A204.1 (cell line): ENCODE measurements at regions not wholly inside any gene's neighbourhood (a gene's known extent, or its start where the extent isn't known, plus 50 kb on each side); places are given as distances from the start of the nearest gene placed in this dataset.
A peak's percentile ranks its signal among the peaks of the same experiment; 100 is the strongest.
"Not testable (repeated sequence)": the region's sequence is repeated elsewhere in the genome, so short reads cannot be mapped to it uniquely, and the experiment has no call there.

ENCODE experiments used
- FAIRE-seq: peaks from 2 replicates; lab custom pipeline; 2012; peaks lifted over from hg19 to GRCh38; lab: Jason Lieb, UNC

DNA sequence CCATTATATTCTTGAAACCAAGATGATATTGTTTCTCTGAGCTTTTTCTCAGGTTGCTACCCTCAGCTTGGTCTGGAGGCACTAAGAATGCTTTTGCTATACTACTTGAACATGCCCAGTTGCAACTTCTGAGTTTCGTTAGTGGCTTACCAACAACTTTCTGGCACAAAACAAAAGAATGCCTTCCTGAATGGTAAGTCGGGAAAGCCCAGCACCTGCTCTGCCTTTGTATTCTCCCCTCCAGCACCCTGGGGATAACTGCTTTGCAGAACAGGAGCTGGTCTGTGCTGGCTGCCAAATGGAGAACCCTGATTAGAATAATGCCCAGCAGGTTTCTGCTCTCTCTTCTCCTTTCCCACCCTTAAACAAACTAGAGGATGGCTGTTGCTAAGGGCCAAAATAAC lies 149.3 kb downstream of the TGFB2 start:
- no peak for FAIRE-seq

DNA sequence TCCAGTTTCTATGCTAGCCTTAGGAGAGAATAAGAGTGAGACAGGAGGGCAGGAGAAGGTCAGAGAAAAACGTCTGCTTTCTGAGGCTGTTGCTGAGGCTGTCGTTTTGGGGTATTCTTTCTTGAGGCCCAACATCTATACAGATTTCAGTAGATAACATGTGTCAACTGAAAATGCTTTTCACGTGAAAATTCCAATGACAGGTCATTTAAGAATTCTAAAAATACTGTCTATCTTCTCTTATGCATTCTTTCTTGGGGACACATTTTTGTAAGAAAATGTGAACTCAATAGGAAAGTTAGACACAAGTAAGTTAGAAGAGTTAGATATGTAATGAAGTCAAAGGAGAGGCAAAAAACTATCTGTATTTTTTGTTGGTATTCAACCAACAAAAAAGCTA lies 150.8 kb downstream of the TGFB2 start:
- no peak for FAIRE-seq

DNA sequence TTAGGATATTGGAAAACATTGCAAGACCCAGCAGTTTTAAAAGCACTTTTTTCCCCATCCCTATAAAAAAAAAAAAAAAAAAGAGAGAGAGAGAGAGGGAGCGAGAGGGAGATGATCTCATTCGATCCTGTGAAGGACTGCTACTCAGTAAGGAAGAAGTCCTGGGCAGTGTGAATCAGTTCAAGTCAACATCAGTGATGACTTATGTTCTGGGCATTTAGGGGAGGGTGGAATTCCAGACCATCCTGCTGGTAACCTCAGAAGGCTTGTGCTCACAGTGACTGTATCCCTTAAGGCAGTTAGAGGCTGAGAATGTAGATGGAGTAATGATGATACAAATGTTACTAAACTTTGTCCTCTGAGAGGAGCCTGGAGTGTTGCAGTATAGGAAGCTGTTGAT lies 151.4 kb downstream of the TGFB2 start:
- FAIRE-seq: no peak

DNA sequence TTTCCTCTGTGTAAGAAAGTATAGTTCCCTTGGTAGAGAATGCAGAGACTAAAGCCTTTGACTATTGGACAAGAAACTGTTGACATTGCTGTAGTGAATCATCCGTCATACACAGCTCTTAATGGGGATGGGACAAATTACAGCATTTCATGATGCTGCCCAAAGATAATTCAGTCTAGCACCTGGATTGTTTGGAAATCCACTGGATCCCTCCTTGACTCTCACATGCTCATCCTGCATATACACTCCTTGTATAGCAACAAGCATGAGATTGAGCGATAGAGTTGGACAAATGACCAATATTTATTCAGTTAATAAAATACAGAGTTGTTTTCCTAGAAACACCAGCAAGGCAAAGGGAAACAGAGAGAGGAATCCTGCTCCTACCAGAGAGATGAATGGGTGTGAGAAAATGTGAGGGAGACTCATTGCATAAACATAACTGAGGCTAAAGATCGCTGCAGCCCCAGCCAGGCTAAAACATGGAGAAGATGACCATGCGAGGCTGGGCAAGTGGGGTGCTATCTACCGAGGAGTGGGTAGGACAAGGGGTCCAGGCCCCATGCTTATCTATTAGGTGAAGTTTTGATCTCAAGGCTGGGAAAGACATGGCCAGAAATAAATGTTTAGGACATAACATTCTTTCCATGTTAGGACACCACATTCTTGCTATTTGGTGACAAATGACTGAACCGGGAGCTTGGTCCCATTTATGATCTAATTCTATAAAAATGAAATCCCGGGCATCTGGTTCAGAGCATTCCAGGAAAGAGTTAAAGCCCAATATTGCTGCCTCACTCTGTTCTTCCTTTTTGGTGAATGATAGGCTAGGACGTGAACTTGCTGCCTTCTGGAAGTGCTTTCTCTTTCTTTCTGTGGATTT lies 153.2 kb downstream of the TGFB2 start:
- no peak for FAIRE-seq

DNA sequence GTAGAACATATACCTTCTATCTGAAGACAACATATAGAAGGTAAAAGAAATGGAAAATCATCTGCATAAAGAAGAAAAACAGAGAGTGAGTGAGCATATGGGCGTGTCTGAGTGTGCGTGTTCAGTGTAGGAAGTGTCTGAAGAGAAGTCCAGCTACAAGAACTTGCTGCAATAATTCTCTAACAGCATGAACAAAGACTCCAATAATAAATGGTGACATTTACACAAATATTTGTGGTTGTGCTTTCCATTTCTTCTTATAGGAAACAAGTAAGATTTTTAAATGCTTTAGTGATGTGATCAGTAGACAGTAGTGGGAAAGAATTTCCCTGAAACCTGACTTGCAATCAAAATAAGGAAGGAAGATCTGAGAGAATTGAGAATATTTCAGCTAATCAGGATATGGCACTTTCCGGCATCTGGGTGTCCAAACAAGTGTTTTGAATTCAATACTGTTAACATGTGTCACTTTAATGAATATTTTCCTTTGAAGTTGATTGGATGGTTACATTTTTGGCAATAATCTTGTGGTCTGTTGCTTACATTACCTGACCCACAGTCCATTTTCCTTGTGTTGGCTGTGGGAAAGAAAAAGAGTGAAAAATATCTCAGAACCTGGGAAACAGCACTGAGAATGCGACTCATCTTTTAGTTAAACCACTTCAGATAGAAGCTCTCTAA lies 154.0 kb downstream of the TGFB2 start:
- no peak for FAIRE-seq

DNA sequence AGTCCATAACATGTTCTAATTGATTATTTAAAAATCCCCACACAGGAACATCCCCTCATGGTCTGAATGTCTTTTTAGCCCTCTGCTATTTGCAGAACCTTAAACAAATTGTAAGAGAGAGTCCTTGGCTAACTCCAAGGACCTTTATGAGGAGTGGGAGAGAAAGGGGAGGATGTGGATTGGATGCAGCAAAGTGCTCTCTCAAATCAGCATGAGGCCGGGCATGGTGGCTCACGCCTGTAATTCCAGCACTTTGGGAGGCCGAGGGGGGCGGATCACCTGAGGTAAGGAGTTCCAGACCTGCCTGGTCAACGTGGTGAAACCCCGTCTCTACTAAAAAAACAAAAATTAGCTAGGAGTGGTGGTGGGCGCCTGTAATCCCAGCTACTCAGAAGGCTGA lies 154.8 kb downstream of the TGFB2 start:
- FAIRE-seq: no peak

DNA sequence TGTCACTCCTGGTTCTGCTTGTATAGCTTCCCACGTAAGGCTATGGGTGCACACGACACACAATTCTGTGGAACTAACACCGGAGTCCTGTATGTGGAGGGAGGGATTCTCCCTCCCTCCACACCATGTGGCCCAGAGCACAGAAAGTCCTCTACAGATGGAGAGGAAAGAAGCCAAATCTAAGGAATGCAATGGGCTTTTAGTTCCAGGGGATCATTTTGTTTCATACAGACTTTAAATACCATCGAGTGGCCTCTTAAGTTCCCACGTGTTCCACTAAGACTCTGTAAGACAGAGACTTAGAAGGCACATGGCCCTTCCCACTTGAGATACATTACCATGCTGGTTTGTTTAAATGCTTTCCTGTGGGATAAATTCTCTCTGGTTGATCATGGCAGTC lies 156.0 kb downstream of the TGFB2 start:
- FAIRE-seq: no peak

DNA sequence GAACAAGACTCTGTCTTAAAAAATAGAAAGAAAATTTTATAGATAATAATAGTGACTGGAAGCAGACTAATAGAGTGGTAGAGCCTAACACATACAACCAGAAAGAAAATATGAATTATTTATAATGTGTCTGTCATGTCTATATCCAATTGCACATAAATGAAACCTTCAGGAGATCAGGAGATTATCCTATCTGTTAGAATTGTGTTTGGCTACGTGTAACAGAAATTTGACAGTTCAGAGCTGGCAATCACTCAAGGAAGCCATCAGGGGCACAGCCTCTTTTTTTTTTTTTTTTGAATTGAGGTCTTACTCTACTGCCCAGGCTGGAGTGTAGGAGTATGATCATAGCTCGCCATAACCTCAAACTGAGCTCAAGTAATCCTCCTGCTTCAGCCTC lies 157.2 kb downstream of the TGFB2 start:
- FAIRE-seq: no peak

DNA sequence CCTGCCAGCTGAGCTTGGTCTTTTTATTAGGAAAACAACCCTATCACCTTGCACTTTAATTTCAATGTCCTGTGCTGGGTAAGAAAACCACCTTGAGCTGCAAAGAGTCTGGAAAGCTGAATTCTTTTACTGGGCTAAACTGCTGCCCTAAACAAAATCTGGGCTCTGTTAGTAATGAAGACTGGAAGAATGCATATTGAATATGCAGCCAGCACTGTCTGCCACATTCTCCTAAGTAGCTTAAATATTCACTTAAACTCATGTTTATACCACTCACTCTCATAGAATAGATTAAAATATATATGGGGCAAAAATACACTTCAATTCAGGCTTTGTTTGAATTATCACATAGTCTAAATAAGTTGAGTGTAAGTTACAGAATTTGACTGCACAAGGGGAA lies 158.0 kb downstream of the TGFB2 start:
- no peak for FAIRE-seq

DNA sequence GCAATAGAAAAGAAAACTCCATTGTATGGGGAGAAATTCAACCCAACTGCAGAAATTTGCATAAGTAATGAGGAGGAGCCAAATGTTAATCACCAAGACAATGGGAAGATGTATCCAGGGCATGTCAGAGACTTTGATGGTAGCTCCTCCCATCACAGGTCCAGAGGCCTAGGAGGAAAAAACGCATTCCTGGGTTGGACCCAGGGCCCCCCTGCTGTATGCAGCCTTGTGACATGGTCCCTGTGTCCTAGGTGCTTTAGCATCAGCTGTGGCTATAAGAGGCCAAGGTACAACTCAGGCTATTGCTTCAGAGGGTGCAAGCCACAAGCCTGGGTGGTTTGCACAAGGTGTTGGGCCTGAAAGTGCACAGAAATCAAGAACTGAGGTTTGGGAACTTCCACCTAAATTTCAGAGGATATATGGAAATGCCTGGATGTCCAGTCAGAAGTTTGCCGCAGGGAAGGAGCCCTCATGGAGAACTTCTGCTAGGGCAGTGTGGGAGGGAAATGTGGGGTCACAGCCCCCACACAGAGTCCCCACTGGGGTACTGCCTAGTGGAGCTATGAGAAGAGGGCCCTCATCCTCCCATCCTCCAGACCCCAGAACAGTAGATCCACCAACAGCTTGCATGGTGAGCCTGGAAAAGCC lies 162.3 kb downstream of the TGFB2 start:
- no peak for FAIRE-seq

DNA sequence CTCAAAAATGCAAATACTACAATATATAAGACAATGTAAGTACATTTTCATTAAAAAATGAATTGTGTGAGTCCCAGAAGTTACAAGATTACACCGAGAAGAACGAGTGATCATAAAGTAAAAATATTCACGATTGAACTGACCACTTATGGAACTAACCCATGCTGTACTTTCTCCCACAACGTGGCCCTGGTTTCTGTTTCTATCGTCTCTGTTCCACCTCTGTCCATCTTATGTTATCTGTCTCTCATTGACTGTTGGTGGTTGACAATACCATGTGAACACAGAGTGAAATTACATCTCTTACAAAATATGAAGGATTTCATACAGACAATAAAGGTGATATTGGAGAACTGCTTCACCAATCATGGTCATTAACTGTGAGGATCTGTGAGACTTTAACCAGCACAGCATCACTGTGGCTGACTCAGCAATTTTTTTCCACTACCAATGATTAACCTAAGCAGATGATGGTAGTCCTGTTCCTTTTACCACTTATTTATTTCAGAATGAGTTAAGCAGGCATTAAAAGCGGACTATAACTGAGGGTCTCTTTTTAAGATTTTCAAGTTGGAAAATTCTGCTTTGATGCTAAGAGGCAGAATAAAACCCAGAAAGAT lies 165.1 kb downstream of the TGFB2 start:
- no peak for FAIRE-seq

DNA sequence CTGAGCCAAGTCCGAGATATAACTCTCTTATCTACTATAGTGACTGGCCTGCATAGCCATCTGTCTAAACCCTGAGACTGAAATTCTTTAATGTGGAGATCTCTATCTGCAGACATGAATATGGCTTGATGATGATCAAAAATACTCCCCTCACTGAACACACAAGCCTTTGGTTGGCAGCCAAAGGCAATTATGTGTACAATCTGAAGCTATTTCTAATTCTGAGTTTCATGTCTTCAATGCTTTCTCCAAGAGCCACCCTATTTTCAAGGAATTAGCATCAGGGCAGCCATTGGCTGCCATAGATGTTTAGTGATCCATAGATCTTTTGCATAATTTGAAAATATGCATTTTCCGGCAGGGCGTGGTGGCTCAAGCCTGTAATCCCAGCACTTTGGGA lies 168.2 kb downstream of the TGFB2 start:
- FAIRE-seq: no peak

DNA sequence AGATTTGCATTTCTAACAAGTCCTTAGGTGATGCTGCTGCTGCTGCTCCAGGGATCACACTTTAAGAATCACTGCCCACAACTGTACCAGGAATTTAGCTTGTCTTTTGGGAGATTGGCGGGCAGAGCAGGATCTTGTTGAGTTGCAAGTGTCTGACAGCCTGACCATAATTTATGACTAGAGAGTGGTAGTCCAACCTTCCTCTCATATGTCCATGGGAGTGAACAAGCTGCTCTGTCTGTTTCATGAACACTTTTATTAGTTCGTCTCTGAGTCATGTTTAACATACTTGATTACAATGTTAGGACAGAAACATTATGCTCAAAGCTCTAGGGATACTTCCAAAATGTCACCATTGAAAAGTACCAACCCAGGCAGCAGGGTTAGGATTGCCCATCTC lies 169.6 kb downstream of the TGFB2 start:
- FAIRE-seq: no peak

DNA sequence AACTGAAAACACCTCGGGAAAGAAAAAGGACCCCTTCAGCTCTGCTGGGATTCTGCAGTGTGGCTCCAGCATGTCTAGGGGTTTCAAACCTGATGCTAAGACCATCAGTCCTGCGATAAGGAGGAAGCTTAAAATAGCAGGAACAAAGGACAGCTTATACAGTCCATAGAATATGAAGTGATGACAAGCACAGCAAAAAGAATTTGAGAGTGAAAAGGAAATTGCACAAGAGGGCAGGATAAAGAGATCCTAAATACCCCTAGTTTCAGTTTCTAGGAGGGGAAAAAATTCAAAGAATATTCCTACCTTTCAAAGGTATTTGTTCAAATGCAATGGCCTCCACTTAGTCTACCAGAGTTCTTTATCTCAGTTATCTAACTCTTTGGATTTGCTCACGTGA lies 171.4 kb downstream of the TGFB2 start:
- no peak for FAIRE-seq

DNA sequence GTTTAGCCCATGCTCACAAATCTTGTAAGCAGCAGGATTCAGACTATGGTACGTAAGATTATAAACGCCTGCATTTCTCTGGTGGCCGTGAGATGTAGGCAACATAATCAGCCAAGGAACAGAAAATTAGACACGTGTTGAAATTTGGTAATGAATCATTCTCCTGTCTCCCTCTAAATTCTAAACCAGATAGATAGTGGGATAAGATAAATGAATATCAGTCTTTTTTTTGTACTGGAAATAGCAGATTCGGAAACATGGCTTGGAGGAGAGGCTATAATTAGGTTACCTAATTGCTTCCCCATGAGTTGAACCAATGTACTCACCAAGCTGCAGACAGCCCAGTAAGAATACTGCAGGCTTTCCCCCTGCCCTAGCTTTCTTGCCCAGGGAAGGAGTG lies 172.3 kb downstream of the TGFB2 start:
- no peak for FAIRE-seq

DNA sequence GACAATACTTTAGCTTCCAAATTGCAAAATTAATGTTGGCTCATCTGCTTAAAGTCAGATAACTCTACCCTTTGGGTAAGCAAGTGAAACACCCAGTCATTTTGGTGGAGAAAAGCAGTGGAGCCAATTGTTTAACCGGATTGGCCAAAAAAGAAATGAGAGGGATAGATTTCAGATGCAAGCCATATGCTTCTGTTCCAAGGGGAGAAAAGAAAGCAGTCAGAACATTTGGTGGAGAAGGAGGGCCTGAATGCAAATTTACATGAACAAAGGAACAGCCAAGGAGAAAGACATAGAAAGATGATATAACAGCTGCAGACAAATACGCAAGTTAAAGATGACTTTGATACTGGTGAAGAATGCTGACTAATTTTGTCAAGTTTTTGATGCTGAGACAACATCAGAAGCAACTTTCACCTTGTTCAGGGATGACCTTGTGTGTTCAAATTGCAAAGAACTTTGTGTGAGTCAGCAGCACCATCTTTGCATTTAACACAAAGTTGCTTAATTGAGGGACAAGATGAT lies 173.1 kb downstream of the TGFB2 start:
- no peak for FAIRE-seq

DNA sequence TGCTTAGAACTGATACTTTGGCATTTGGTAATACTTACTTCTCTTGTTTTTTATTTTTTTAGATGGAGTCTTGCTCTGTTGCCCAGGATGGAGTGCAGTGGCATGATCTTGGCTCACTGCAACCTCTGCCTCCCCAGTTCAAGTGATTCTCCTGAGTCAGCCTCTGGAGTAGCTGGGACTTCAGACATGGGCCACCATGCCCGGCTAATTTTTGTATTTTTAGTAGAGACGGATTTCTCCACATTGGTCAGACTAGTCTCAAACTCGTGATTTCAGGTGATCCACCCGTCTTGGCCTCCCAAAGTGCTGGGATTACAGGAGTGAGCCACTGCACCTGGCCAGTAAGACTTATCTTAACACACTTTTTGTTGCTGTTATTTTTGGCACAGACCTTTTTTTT lies 175.5 kb downstream of the TGFB2 start:
- FAIRE-seq: not testable (repeated sequence)

DNA sequence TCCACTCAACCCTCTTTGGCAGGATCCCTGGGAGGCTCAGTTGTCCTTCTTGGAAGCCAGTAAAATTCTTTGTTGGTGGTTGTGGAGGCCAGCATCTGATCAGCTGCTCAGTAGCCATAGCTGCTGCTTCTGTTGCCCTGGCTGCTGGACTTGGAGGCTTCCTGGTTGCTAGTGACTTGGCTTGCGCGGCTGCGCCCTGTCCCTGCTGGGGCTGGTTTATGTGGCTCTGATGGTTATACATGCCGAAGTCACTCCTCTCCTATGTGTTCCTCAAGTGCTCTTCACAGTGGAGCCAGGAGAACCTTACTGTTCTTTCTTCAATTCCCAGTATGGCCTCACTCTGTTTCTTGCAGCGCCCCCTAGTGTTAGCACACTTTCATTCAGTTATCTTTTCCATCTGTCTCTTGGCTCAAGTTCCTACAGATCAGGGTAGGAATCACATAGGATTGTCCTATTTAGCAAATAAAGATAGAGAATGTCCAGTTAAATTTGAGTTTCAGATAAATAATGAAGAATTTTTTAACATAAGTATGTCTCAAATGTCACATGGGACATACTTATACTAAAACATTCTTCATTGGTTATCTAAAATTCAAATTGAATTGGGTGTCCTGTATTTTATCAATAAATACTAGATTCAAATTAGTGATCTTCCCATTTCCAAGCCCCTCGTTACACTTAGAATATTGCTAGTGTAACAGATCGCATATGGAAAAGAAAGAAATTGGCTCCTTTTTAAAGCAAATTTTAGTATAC lies 176.5 kb downstream of the TGFB2 start:
- peak; percentile 21 for FAIRE-seq

DNA sequence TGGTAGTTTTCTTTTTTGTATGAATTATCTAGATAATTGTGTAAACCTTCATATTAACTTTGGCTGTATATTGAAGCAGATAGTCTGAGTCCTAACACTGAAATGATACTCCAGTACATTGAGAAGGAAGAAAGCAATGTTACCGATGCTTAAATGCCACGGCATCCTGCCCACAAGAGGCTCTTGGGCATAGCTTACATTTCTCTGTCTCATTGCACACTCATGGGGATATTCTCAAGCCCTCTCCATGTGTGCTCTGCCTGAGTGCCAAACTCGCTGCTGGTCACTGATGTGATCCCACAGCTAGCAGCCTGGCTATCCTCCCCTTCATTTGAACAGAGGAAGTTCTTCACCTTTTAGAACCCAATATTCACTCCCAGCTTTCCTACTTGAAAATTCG lies 179.4 kb downstream of the TGFB2 start:
- FAIRE-seq: no peak

DNA sequence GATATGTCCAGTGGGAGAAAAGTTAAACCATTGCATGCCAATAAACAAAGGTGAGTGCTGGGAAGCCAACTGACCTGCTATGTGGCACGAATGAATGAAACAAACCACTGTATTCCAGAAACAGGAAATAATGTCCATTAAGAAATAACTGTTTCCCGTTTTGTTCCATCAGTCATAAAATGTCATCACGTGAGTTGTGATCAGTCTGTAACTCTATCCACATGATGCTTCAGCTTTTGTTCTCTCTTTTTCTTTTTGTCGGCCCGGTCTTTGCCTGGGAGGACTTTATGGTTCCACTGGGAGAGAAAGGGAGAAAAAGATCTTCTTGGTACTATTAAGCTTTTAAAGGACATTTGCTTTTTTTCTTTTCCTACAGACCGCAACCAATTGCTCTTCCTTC lies 179.9 kb downstream of the TGFB2 start:
- FAIRE-seq: no peak

DNA sequence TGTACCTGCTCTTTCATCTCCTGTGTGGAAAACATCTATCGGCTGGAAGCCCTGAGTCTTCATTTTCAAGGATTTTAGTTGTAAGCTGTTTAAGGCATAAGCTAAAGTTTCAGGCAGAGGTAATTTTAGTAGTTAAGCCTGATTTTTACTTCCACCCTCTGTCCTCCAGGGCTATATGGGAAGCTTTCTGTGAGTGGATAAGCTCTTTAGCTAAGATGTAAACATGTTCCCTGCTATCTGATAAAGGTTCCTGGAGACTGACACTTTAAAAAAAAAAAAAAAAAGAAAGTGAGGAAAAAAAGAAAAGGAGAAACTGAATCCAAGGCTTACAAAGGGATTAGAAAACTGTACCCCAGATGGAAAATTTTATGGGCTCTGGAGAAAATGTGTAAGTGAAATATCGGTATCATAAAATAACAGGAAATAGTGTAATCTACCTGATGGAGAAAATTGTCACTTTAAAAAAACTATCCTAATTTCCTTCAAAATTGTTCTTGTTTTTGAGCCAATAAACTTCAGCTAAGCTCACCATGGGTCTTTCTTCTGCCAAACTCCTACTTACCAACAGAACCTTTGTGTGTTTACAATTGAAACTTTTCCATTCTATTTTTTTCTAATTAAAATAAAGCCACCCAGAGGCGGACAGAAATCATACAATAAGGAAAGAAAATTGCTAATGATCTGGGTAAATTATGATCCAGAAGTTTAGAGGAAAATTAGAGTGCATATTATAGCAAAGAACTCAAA lies 180.5 kb downstream of the TGFB2 start:
- no peak for FAIRE-seq
